Nephron progenitor cell (in vitro differentiated cells): ENCODE measurements at regions not wholly inside any gene's neighbourhood (a gene's known extent, or its start where the extent isn't known, plus 50 kb on each side); places are given as distances from the start of the nearest gene placed in this dataset.

Source experiments
- DNase-seq: peaks from one replicate; pipeline ENCODE4 v3.0.0; 2021
- H3K27ac Mint-ChIP-seq: 2 replicates; pipeline ENCODE4 v1.8.0; 2021; ENCODE audit warnings: mild to moderate bottlenecking, moderate library complexity, mixed read lengths
- H3K27me3 Mint-ChIP-seq: 2 replicates; pipeline ENCODE4 v1.8.0; 2021; ENCODE audit warnings: mild to moderate bottlenecking, low read depth, mixed read lengths; ENCODE audit not compliant: poor library complexity
- H3K36me3 Mint-ChIP-seq: 2 replicates; pipeline ENCODE4 v1.8.0; 2021; ENCODE audit warnings: low read depth, mixed read lengths
- H3K4me1 Mint-ChIP-seq: 2 replicates; pipeline ENCODE4 v1.8.0; 2021; ENCODE audit warnings: mixed read lengths
- H3K4me3 Mint-ChIP-seq: 2 replicates; pipeline ENCODE4 v1.8.0; 2021; ENCODE audit warnings: mild to moderate bottlenecking, moderate library complexity, mixed read lengths
- H3K9me3 Mint-ChIP-seq: 2 replicates; pipeline ENCODE4 v1.8.0; 2021; ENCODE audit warnings: mild to moderate bottlenecking, moderate library complexity, mixed read lengths
- TF ChIP-seq, protein P1 (sequence below): fragments of 200-600 bp; sonication (generic); IDR thresholded peaks from 2 replicates; pipeline ENCODE4 v1.5.0; 2021; ENCODE audit warnings: antibody characterized with exemption

DNA sequence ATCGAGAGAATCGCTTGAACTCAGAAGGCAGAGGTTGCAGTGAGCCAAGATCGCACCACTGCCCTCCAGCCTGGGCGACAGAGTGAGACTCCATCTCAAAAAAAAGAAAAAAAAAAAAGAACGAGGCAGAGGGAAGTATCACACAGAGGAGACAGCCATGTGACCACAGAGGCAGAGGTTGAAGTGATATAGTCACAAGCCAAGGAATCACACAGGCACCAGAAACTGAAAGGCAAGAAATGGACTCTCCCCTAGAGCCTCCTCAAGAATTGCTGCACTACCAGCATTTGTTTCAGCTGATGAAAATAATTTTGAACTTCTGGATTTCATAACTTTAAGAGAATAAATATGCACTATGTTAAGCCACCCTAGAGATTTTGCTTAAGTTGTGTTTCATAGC, 459.6 kb downstream of the PTPRC start:
- peaks cover 32% of the 10 kb centered on the region for H3K9me3 Mint-ChIP-seq
- no peaks in the 10 kb centered on the region for H3K36me3 Mint-ChIP-seq
- H3K4me1 Mint-ChIP-seq: peaks cover 11% of the 10 kb centered on the region
- H3K27ac Mint-ChIP-seq: no peak overlapping the region
- DNase-seq: no peak
- no peak overlapping the region for H3K4me3 Mint-ChIP-seq
- TF ChIP-seq, protein P1, sequence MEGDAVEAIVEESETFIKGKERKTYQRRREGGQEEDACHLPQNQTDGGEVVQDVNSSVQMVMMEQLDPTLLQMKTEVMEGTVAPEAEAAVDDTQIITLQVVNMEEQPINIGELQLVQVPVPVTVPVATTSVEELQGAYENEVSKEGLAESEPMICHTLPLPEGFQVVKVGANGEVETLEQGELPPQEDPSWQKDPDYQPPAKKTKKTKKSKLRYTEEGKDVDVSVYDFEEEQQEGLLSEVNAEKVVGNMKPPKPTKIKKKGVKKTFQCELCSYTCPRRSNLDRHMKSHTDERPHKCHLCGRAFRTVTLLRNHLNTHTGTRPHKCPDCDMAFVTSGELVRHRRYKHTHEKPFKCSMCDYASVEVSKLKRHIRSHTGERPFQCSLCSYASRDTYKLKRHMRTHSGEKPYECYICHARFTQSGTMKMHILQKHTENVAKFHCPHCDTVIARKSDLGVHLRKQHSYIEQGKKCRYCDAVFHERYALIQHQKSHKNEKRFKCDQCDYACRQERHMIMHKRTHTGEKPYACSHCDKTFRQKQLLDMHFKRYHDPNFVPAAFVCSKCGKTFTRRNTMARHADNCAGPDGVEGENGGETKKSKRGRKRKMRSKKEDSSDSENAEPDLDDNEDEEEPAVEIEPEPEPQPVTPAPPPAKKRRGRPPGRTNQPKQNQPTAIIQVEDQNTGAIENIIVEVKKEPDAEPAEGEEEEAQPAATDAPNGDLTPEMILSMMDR: no peak
- peaks cover 8% of the 10 kb centered on the region for H3K27me3 Mint-ChIP-seq

GRCh38 chr1:199101139-199101538, 462.3 kb downstream of the PTPRC start:
- H3K4me3 Mint-ChIP-seq: no peak overlapping the region
- H3K4me1 Mint-ChIP-seq: no peaks in the 10 kb centered on the region
- no peak for DNase-seq
- no peak overlapping the region for H3K27ac Mint-ChIP-seq
- H3K9me3 Mint-ChIP-seq: peaks cover 40% of the 10 kb centered on the region
- TF ChIP-seq, protein P1: no peak
- no peaks in the 10 kb centered on the region for H3K36me3 Mint-ChIP-seq
- H3K27me3 Mint-ChIP-seq: peaks cover 5% of the 10 kb centered on the region

DNA sequence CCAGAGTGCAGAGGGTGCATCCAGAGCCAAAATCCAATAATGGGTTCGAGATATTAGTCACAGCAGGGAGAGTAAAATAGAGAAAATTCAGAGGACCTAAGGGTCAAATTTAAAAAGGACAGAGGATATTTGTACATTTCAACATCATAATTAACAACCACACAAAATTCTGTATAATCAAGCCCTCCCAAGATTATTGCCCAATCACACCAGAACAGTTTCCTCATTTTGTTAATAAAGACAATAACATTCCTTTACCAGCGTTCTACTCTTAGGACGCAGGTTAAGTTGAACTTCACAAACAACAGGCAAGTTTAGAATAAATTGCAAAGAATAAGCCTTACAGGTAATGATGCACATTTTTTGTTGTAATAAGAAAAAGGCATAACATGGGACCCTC, 462.8 kb downstream of the PTPRC start:
- TF ChIP-seq, protein P1: no peak
- H3K27ac Mint-ChIP-seq: no peak overlapping the region
- no peaks in the 10 kb centered on the region for H3K36me3 Mint-ChIP-seq
- no peak for DNase-seq
- H3K4me1 Mint-ChIP-seq: no peaks in the 10 kb centered on the region
- no peak overlapping the region for H3K4me3 Mint-ChIP-seq
- peaks cover 45% of the 10 kb centered on the region for H3K9me3 Mint-ChIP-seq
- H3K27me3 Mint-ChIP-seq: peaks cover 5% of the 10 kb centered on the region

DNA sequence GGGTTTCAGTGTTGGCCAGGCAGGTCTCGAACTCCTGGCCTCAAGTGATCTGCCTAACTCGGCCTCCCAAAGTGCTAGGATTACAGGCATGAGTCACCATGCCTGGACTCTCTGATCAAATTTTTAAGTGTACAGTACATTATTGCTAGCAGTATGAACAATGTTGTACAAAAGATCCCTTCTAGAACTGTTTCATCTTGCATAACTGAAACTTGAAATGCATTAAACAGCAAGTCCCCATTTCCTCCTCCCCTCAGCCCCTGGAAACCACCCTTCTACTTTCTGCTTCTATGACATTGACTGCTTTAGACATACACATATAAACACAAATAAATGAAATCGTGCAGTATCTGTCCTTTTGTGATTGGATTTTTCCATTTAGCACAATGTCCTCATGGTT, 463.4 kb downstream of the PTPRC start:
- peaks cover 5% of the 10 kb centered on the region for H3K27me3 Mint-ChIP-seq
- TF ChIP-seq, protein P1: no peak

GRCh38 chr1:199109160-199109559, 470.3 kb downstream of the PTPRC start:
- H3K4me3 Mint-ChIP-seq: no peak overlapping the region
- H3K9me3 Mint-ChIP-seq: peaks cover 33% of the 10 kb centered on the region

More for the DNA sequence above, 463.4 kb downstream of the PTPRC start:
- Mint-ChIP-seq H3K4me3 (no peak overlapping the region), H3K36me3 (no peaks in the 10 kb centered on the region), H3K4me1 (no peaks in the 10 kb centered on the region), H3K9me3 (peaks cover 47% of the 10 kb centered on the region), H3K27ac (peak overlapping the region; percentile 6)
- DNase-seq: no peak

GRCh38 chr1:199112365-199112764, 473.5 kb downstream of the PTPRC start:
- Mint-ChIP-seq H3K27ac (no peak overlapping the region), H3K4me3 (no peak overlapping the region), H3K36me3 (no peaks in the 10 kb centered on the region), H3K27me3 (peaks cover 3% of the 10 kb centered on the region), H3K9me3 (peaks cover 12% of the 10 kb centered on the region), H3K4me1 (no peaks in the 10 kb centered on the region)
- no peak for DNase-seq
- TF ChIP-seq, protein P1: no peak

More at GRCh38 chr1:199109160-199109559, 470.3 kb downstream of the PTPRC start:
- H3K4me1 Mint-ChIP-seq: no peaks in the 10 kb centered on the region
- DNase-seq: no peak
- no peak overlapping the region for H3K27ac Mint-ChIP-seq
- H3K27me3 Mint-ChIP-seq: no peaks in the 10 kb centered on the region
- TF ChIP-seq, protein P1: no peak
- no peaks in the 10 kb centered on the region for H3K36me3 Mint-ChIP-seq
